Trophoblast cell (in vitro differentiated cells and primary cell): ENCODE measurements at regions not wholly inside any gene's neighbourhood (a gene's known extent, or its start where the extent isn't known, plus 50 kb on each side); places are given as distances from the start of the nearest gene placed in this dataset.

Experiments
- DNase-seq, 2 donors: peaks; one replicate each; pipeline ENCODE4 v3.0.0-alpha.2; 2016
- H2AFZ ChIP-seq: 2 replicates; pipeline ENCODE4 v1.6.1; 2013; ENCODE audit warnings: low read length, moderate library complexity, mild to moderate bottlenecking; ENCODE audit not compliant: insufficient read depth, poor library complexity
- H2AK5ac ChIP-seq: 2 replicates; pipeline ENCODE4 v1.6.1; 2013; ENCODE audit warnings: mild to moderate bottlenecking, low read length
- H2BK120ac ChIP-seq: 2 replicates; pipeline ENCODE4 v1.6.1; 2013; ENCODE audit warnings: low read length, mild to moderate bottlenecking, moderate library complexity; ENCODE audit not compliant: insufficient read depth, poor library complexity
- H2BK12ac ChIP-seq: 2 replicates; pipeline ENCODE4 v1.6.1; 2013; ENCODE audit warnings: mild to moderate bottlenecking, low read length, moderate library complexity
- H2BK5ac ChIP-seq: 2 replicates; pipeline ENCODE4 v1.6.1; 2013; ENCODE audit warnings: low read length, low read depth, moderate library complexity, mild to moderate bottlenecking; ENCODE audit not compliant: poor library complexity
- H3K14ac ChIP-seq: 2 replicates; pipeline ENCODE4 v1.6.1; 2013; ENCODE audit warnings: mild to moderate bottlenecking, low read length
- H3K18ac ChIP-seq: 2 replicates; pipeline ENCODE4 v1.6.1; 2013; ENCODE audit warnings: mild to moderate bottlenecking, low read length
- H3K23ac ChIP-seq: 2 replicates; pipeline ENCODE4 v1.6.1; 2013; ENCODE audit warnings: low read length
- H3K27ac ChIP-seq: 2 replicates; pipeline ENCODE4 v1.5.1; 2013; ENCODE audit warnings: low read depth, mild to moderate bottlenecking, inconsistent platforms, low read length, moderate library complexity
- H3K27me3 ChIP-seq: 2 replicates; pipeline ENCODE4 v1.6.1; 2013; ENCODE audit warnings: inconsistent platforms, mild to moderate bottlenecking, low read length, moderate library complexity; ENCODE audit not compliant: insufficient read depth
- H3K36me3 ChIP-seq, 2 experiments: 1 replicate in 1 of 2; 2 replicates in 1 of 2; pipeline ENCODE4 v1.6.1; 2013; ENCODE audit warnings: low read length in 2 of 2, mild to moderate bottlenecking in 2 of 2, moderate library complexity in 1 of 2; ENCODE audit not compliant: insufficient read depth in 2 of 2, control insufficient read depth in 1 of 2
- H3K4ac ChIP-seq: 2 replicates; pipeline ENCODE4 v1.6.1; 2013; ENCODE audit warnings: low read depth, mild to moderate bottlenecking, low read length, moderate library complexity
- H3K4me1 ChIP-seq, 2 experiments: 1 replicate in 1 of 2; 2 replicates in 1 of 2; pipeline ENCODE4 v1.6.1; 2013; ENCODE audit warnings: low read length in 2 of 2, mild to moderate bottlenecking in 2 of 2, moderate library complexity in 1 of 2; ENCODE audit not compliant: insufficient read depth in 2 of 2, control insufficient read depth in 1 of 2
- H3K4me2 ChIP-seq: 2 replicates; pipeline ENCODE4 v1.6.1; 2013; ENCODE audit warnings: inconsistent platforms, mild to moderate bottlenecking, low read length, moderate library complexity
- H3K4me3 ChIP-seq: 2 replicates; pipeline ENCODE4 v1.5.1; 2013; ENCODE audit warnings: mild to moderate bottlenecking, low read depth, low read length, inconsistent platforms
- H3K79me1 ChIP-seq: one replicate; pipeline ENCODE4 v1.6.1; 2013; ENCODE audit warnings: low read length
- H3K79me2 ChIP-seq: 2 replicates; pipeline ENCODE4 v1.6.1; 2013; ENCODE audit warnings: low read length, mild to moderate bottlenecking; ENCODE audit not compliant: control insufficient read depth, insufficient read depth, poor library complexity
- H3K9ac ChIP-seq: 2 replicates; pipeline ENCODE4 v1.6.1; 2013; ENCODE audit warnings: mild to moderate bottlenecking, low read length
- H3K9me3 ChIP-seq: 2 replicates; pipeline ENCODE4 v1.6.1; 2013; ENCODE audit warnings: low read depth, mild to moderate bottlenecking, control low read depth, inconsistent platforms, low read length; ENCODE audit not compliant: insufficient read depth
- H4K12ac ChIP-seq: 2 replicates; pipeline ENCODE4 v1.6.1; 2013; ENCODE audit warnings: low read depth, mild to moderate bottlenecking, low read length, moderate library complexity
- H4K8ac ChIP-seq: 2 replicates; pipeline ENCODE4 v1.6.1; 2013; ENCODE audit warnings: low read depth, mild to moderate bottlenecking, low read length, moderate library complexity
- H4K91ac ChIP-seq: one replicate; pipeline ENCODE4 v1.6.1; 2013; ENCODE audit warnings: low read depth, mild to moderate bottlenecking, low read length, moderate library complexity
- WGBS: extraction: QIAGEN DNeasy Blood & Tissue Kit; methylation state at CpG from one replicate; pipeline ENCODE4 v1.1.7; 2013; ENCODE audit warnings: missing lambda C conversion rate; ENCODE audit not compliant: insufficient read length, insufficient coverage; ENCODE audit errors: extremely low coverage; 5-methylcytosine and 5-hydroxymethylcytosine counted together

GRCh38 chr4:54540931-54541330, 116.8 kb upstream of the KIT start:
- Histone ChIP-seq H3K4me1 (peaks cover 5 to 8% of the 10 kb centered on the region in 2 experiments), H3K79me2 (no peaks in the 10 kb centered on the region), H2BK5ac (no peak overlapping the region), H3K18ac (no peak overlapping the region), H3K23ac (no peak overlapping the region), H2BK12ac (no peak overlapping the region), H4K12ac (no peak overlapping the region), H3K79me1 (no peaks in the 10 kb centered on the region), H3K4ac (no peak overlapping the region), H3K27me3 (no peaks in the 10 kb centered on the region), H3K9ac (no peak overlapping the region), H4K91ac (no peak overlapping the region), H3K4me2 (no peak overlapping the region), H4K8ac (no peak overlapping the region), H3K4me3 (no peak overlapping the region), H2BK120ac (no peak overlapping the region), H2AFZ (no peak overlapping the region), H2AK5ac (no peak overlapping the region), H3K14ac (no peak overlapping the region), H3K36me3 (no peaks in the 10 kb centered on the region), H3K9me3 (no peaks in the 10 kb centered on the region), H3K27ac (no peak overlapping the region)
- DNase-seq: no peak
- no CpG with 5 or more reads among the region's 2 CpGs for WGBS

GRCh38 chr4:54541426-54542118, 116.2 kb upstream of the KIT start:
- DNase-seq: peak; percentile 61 to 85
- no peak overlapping the region for H3K23ac ChIP-seq
- H3K79me1 ChIP-seq: no peaks in the 10 kb centered on the region
- H3K79me2 ChIP-seq: no peaks in the 10 kb centered on the region
- H4K12ac ChIP-seq: no peak overlapping the region
- no peak overlapping the region for H2AK5ac ChIP-seq
- H4K91ac ChIP-seq: no peak overlapping the region
- no peak overlapping the region for H3K14ac ChIP-seq
- no peak overlapping the region for H3K4me2 ChIP-seq
- H3K4me1 ChIP-seq: peaks cover 5 to 8% of the 10 kb centered on the region in 2 experiments
- no peak overlapping the region for H2AFZ ChIP-seq
- no peak overlapping the region for H3K9ac ChIP-seq
- no peaks in the 10 kb centered on the region for H3K9me3 ChIP-seq
- no peaks in the 10 kb centered on the region for H3K36me3 ChIP-seq
- no peak overlapping the region for H4K8ac ChIP-seq
- no peak overlapping the region for H3K4me3 ChIP-seq
- no peak overlapping the region for H2BK120ac ChIP-seq
- no peak overlapping the region for H3K18ac ChIP-seq
- H3K27me3 ChIP-seq: no peaks in the 10 kb centered on the region
- H3K27ac ChIP-seq: no peak overlapping the region
- H3K4ac ChIP-seq: no peak overlapping the region
- no peak overlapping the region for H2BK12ac ChIP-seq
- WGBS: no CpG with 5 or more reads among the region's 10 CpGs
- H2BK5ac ChIP-seq: no peak overlapping the region

GRCh38 chr4:54542119-54542438, 115.7 kb upstream of the KIT start:
- H3K4me1 ChIP-seq: peaks cover 5 to 8% of the 10 kb centered on the region in 2 experiments
- no peak overlapping the region for H4K8ac ChIP-seq
- no peak overlapping the region for H2BK120ac ChIP-seq
- H3K4me3 ChIP-seq: no peak overlapping the region
- no peaks in the 10 kb centered on the region for H3K27me3 ChIP-seq
- no peak overlapping the region for H2AFZ ChIP-seq
- H4K91ac ChIP-seq: no peak overlapping the region
- DNase-seq: no peak
- WGBS: no CpG with 5 or more reads among the region's 2 CpGs
- no peaks in the 10 kb centered on the region for H3K79me2 ChIP-seq
- no peaks in the 10 kb centered on the region for H3K36me3 ChIP-seq
- H3K4me2 ChIP-seq: no peak overlapping the region
- no peak overlapping the region for H4K12ac ChIP-seq
- H3K14ac ChIP-seq: no peak overlapping the region
- H3K18ac ChIP-seq: no peak overlapping the region
- H2AK5ac ChIP-seq: no peak overlapping the region
- H3K9ac ChIP-seq: no peak overlapping the region
- no peak overlapping the region for H2BK12ac ChIP-seq
- no peak overlapping the region for H3K27ac ChIP-seq
- no peak overlapping the region for H2BK5ac ChIP-seq
- no peak overlapping the region for H3K4ac ChIP-seq
- H3K79me1 ChIP-seq: no peaks in the 10 kb centered on the region
- no peaks in the 10 kb centered on the region for H3K9me3 ChIP-seq
- no peak overlapping the region for H3K23ac ChIP-seq

GRCh38 chr4:54542540-54543041, 115.2 kb upstream of the KIT start:
- Histone ChIP-seq H2AFZ (no peak overlapping the region), H3K36me3 (no peaks in the 10 kb centered on the region), H2BK5ac (no peak overlapping the region), H3K4me3 (no peak overlapping the region), H4K12ac (no peak overlapping the region), H4K8ac (no peak overlapping the region), H3K23ac (no peak overlapping the region), H3K79me1 (no peaks in the 10 kb centered on the region), H3K9me3 (no peaks in the 10 kb centered on the region), H3K18ac (no peak overlapping the region), H3K4me1 (peaks cover 5 to 8% of the 10 kb centered on the region in 2 experiments), H2BK12ac (no peak overlapping the region), H3K14ac (no peak overlapping the region), H3K27me3 (no peaks in the 10 kb centered on the region), H3K27ac (no peak overlapping the region), H3K4ac (no peak overlapping the region), H2AK5ac (no peak overlapping the region), H4K91ac (no peak overlapping the region), H2BK120ac (no peak overlapping the region), H3K9ac (no peak overlapping the region), H3K79me2 (no peaks in the 10 kb centered on the region), H3K4me2 (no peak overlapping the region)
- DNase-seq: no peak
- no CpG with 5 or more reads among the region's 6 CpGs for WGBS
